ENCODE measurements at regions not wholly inside any gene's neighbourhood (a gene's known extent, or its start where the extent isn't known, plus 50 kb on each side); places are given as distances from the start of the nearest gene placed in this dataset.

- TF ChIP-seq ZNF565 (CRISPR knock-in tag; conservative IDR thresholded peaks at IDR 0.05; ENCODE audit: low read depth) (no peak), ZFP3 (CRISPR knock-in tag; IDR thresholded peaks at IDR 0.05) (no peak), ZNF70 (CRISPR knock-in tag; IDR thresholded peaks at IDR 0.05) (no peak), CSDC2 (CRISPR knock-in tag; IDR thresholded peaks at IDR 0.05) (no peak), GLIS3 (CRISPR knock-in tag; IDR thresholded peaks at IDR 0.05) (no peak), TCF4 (CRISPR knock-in tag; IDR thresholded peaks at IDR 0.05; ENCODE audit: borderline replicate concordance) (no peak)
Observed at GRCh38 chr20:11692567-11692966, 225.1 kb upstream of the BTBD3 start (continued).

GRCh38 chr20:11694467-11694866 lies 223.2 kb upstream of the BTBD3 start:
- no peak for TF ChIP-seq PATZ1 (CRISPR knock-in tag; IDR thresholded peaks at IDR 0.05; ENCODE audit: borderline replicate concordance)
- TF ChIP-seq BACH2 (CRISPR knock-in tag; IDR thresholded peaks at IDR 0.05; ENCODE audit: borderline replicate concordance): no peak
- TF ChIP-seq ISL1 (CRISPR knock-in tag; IDR thresholded peaks at IDR 0.05): no peak
- no peak for TF ChIP-seq TOX (CRISPR knock-in tag; IDR thresholded peaks at IDR 0.05; ENCODE audit: borderline replicate concordance)
- TF ChIP-seq TCF4 (CRISPR knock-in tag; IDR thresholded peaks at IDR 0.05; ENCODE audit: borderline replicate concordance): no peak
- TF ChIP-seq CSRNP3 (CRISPR knock-in tag; IDR thresholded peaks at IDR 0.05): no peak
- TF ChIP-seq SNAI2 (CRISPR knock-in tag; IDR thresholded peaks at IDR 0.05): no peak
- no peak for TF ChIP-seq OSR1 (CRISPR knock-in tag; IDR thresholded peaks at IDR 0.05)
- no peak for TF ChIP-seq ZNF70 (CRISPR knock-in tag; IDR thresholded peaks at IDR 0.05)
- TF ChIP-seq ZFP3 (CRISPR knock-in tag; IDR thresholded peaks at IDR 0.05): no peak
- TF ChIP-seq RARB (CRISPR knock-in tag; IDR thresholded peaks at IDR 0.05): no peak
- TF ChIP-seq TSHZ2 (CRISPR knock-in tag; IDR thresholded peaks at IDR 0.05): no peak
- no peak for TF ChIP-seq ZNF565 (CRISPR knock-in tag; conservative IDR thresholded peaks at IDR 0.05; ENCODE audit: low read depth)
- TF ChIP-seq CSDC2 (CRISPR knock-in tag; IDR thresholded peaks at IDR 0.05): no peak
- TF ChIP-seq ZNF8 (CRISPR knock-in tag; IDR thresholded peaks at IDR 0.05): no peak
- no peak for TF ChIP-seq ESRRG (CRISPR knock-in tag; IDR thresholded peaks at IDR 0.05)
- no peak for TF ChIP-seq ZC3H10 (CRISPR knock-in tag; IDR thresholded peaks at IDR 0.05)
- no peak for TF ChIP-seq GLIS3 (CRISPR knock-in tag; IDR thresholded peaks at IDR 0.05)
- ATAC-seq: no peak

GRCh38 chr20:11697055-11697454 lies 220.6 kb upstream of the BTBD3 start:
- ATAC-seq: no peak
- TF ChIP-seq SNAI2 (CRISPR knock-in tag; IDR thresholded peaks at IDR 0.05) (no peak), ARNTL (CRISPR knock-in tag; IDR thresholded peaks at IDR 0.05; ENCODE audit: borderline replicate concordance, low read depth) (no peak), PPARA (CRISPR knock-in tag; IDR thresholded peaks at IDR 0.05; ENCODE audit: borderline replicate concordance) (no peak), POU6F1 (CRISPR knock-in tag; IDR thresholded peaks at IDR 0.05; ENCODE audit: borderline replicate concordance, low read depth) (no peak), ZNF565 (CRISPR knock-in tag; conservative IDR thresholded peaks at IDR 0.05; ENCODE audit: low read depth) (no peak), TOX (CRISPR knock-in tag; IDR thresholded peaks at IDR 0.05; ENCODE audit: borderline replicate concordance) (no peak), OSR1 (CRISPR knock-in tag; IDR thresholded peaks at IDR 0.05) (no peak), ISL1 (CRISPR knock-in tag; IDR thresholded peaks at IDR 0.05) (no peak)

GRCh38 chr20:11697646-11698045 lies 220.0 kb upstream of the BTBD3 start:
- no peak for TF ChIP-seq PPARA (CRISPR knock-in tag; IDR thresholded peaks at IDR 0.05; ENCODE audit: borderline replicate concordance)
- TF ChIP-seq TCF4 (CRISPR knock-in tag; IDR thresholded peaks at IDR 0.05; ENCODE audit: borderline replicate concordance): no peak
- TF ChIP-seq CREB5 (CRISPR knock-in tag; IDR thresholded peaks at IDR 0.05; ENCODE audit: low read depth): no peak
- no peak for TF ChIP-seq RARB (CRISPR knock-in tag; IDR thresholded peaks at IDR 0.05)
- no peak for TF ChIP-seq ZNF8 (CRISPR knock-in tag; IDR thresholded peaks at IDR 0.05)
- TF ChIP-seq ISL1 (CRISPR knock-in tag; IDR thresholded peaks at IDR 0.05): no peak
- ATAC-seq: no peak
